ENCODE measurements at regions not wholly inside any gene's neighbourhood (a gene's known extent, or its start where the extent isn't known, plus 50 kb on each side); places are given as distances from the start of the nearest gene placed in this dataset.

DNA sequence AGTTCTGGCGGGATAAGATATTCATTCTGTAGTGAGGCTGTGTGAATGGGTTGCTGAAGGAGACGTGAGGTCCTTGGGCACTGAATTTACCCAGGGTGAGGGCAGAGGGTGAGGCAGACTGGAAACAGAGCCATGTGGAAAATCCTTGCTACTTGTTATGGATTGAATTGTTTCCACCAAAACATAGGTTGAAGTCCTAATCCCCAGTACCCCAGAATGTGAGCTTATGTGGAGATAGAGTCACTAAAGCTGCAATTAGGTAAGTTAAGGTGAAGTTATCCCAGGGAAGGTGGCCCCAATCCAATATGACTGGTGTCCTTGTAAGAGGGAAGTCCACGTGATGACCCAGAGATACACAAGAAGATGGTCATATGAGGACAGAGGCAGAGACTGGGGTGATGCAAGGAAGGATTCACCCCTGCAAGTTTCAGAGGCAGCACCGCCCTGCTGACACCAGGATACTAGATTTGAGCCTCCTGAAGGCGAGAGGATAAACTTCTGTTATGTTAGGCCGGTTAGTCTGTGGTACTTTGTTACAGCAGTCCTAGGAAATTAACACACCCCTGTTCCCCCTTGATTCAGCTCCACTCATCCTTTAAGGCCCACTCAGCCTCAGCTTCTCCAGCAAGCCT is 289.4 kb upstream of the MEX3C start:
- no peak for TF ChIP-seq GABPA (IDR thresholded peaks at IDR 0.05; ENCODE audit: low read depth)
- TF ChIP-seq, protein P1, sequence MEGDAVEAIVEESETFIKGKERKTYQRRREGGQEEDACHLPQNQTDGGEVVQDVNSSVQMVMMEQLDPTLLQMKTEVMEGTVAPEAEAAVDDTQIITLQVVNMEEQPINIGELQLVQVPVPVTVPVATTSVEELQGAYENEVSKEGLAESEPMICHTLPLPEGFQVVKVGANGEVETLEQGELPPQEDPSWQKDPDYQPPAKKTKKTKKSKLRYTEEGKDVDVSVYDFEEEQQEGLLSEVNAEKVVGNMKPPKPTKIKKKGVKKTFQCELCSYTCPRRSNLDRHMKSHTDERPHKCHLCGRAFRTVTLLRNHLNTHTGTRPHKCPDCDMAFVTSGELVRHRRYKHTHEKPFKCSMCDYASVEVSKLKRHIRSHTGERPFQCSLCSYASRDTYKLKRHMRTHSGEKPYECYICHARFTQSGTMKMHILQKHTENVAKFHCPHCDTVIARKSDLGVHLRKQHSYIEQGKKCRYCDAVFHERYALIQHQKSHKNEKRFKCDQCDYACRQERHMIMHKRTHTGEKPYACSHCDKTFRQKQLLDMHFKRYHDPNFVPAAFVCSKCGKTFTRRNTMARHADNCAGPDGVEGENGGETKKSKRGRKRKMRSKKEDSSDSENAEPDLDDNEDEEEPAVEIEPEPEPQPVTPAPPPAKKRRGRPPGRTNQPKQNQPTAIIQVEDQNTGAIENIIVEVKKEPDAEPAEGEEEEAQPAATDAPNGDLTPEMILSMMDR (IDR thresholded peaks at IDR 0.05; ENCODE audit: insufficient read depth, low read length): no peak
- TF ChIP-seq POLR2AphosphoS5 (IDR thresholded peaks at IDR 0.05; ENCODE audit: low read depth): no peak
- TF ChIP-seq, protein P2, sequence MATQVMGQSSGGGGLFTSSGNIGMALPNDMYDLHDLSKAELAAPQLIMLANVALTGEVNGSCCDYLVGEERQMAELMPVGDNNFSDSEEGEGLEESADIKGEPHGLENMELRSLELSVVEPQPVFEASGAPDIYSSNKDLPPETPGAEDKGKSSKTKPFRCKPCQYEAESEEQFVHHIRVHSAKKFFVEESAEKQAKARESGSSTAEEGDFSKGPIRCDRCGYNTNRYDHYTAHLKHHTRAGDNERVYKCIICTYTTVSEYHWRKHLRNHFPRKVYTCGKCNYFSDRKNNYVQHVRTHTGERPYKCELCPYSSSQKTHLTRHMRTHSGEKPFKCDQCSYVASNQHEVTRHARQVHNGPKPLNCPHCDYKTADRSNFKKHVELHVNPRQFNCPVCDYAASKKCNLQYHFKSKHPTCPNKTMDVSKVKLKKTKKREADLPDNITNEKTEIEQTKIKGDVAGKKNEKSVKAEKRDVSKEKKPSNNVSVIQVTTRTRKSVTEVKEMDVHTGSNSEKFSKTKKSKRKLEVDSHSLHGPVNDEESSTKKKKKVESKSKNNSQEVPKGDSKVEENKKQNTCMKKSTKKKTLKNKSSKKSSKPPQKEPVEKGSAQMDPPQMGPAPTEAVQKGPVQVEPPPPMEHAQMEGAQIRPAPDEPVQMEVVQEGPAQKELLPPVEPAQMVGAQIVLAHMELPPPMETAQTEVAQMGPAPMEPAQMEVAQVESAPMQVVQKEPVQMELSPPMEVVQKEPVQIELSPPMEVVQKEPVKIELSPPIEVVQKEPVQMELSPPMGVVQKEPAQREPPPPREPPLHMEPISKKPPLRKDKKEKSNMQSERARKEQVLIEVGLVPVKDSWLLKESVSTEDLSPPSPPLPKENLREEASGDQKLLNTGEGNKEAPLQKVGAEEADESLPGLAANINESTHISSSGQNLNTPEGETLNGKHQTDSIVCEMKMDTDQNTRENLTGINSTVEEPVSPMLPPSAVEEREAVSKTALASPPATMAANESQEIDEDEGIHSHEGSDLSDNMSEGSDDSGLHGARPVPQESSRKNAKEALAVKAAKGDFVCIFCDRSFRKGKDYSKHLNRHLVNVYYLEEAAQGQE (IDR thresholded peaks at IDR 0.05; ENCODE audit: insufficient replicate concordance, low read depth): no peak
- no peak for TF ChIP-seq SPI1 (IDR thresholded peaks at IDR 0.05; ENCODE audit: borderline replicate concordance, low read depth)
- Histone ChIP-seq H3K27ac (replicated peaks) (no peak overlapping the region), H3K4me3 (replicated peaks; ENCODE audit: insufficient read depth, low read length) (no peak overlapping the region), H3K27me3 (ENCODE audit: insufficient read depth, poor library complexity, severe bottlenecking) (peaks cover 3% of the 10 kb centered on the region)
- DNase-seq (ENCODE audit: low read depth in 1 of 2, low spot score in 1 of 2): no peak

DNA sequence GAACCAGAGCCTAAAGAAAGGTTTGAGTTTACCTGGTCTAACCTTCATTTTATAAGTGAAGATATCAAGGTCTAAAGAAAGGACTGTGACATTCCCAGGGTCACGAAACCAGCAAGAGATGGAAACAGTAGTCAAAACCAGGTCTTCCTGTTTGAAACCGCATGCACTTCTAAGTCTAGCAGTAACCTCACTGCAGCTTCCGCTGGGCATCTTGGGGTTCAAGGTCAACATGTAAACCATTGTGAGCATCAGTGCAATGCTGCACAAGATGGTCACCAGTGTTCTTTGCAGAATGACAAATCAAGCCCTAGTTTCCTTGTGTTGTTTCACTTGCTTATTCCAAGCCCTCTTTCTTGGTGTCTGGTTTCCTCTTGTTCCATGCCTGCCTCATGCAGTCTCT is 292.9 kb upstream of the MEX3C start:
- Histone ChIP-seq H3K4me3 (replicated peaks; ENCODE audit: insufficient read depth, low read length) (no peak overlapping the region), H3K27ac (replicated peaks) (no peak overlapping the region), H3K27me3 (ENCODE audit: insufficient read depth, poor library complexity, severe bottlenecking) (peaks cover 3% of the 10 kb centered on the region)
- TF ChIP-seq POLR2AphosphoS5 (IDR thresholded peaks at IDR 0.05; ENCODE audit: low read depth) (no peak), GABPA (IDR thresholded peaks at IDR 0.05; ENCODE audit: low read depth) (no peak), SPI1 (IDR thresholded peaks at IDR 0.05; ENCODE audit: borderline replicate concordance, low read depth) (no peak)
- TF ChIP-seq, protein P1 (IDR thresholded peaks at IDR 0.05; ENCODE audit: insufficient read depth, low read length): no peak
- TF ChIP-seq, protein P2 (IDR thresholded peaks at IDR 0.05; ENCODE audit: insufficient replicate concordance, low read depth): no peak
- DNase-seq (ENCODE audit: low read depth in 1 of 2, low spot score in 1 of 2): no peak

DNA sequence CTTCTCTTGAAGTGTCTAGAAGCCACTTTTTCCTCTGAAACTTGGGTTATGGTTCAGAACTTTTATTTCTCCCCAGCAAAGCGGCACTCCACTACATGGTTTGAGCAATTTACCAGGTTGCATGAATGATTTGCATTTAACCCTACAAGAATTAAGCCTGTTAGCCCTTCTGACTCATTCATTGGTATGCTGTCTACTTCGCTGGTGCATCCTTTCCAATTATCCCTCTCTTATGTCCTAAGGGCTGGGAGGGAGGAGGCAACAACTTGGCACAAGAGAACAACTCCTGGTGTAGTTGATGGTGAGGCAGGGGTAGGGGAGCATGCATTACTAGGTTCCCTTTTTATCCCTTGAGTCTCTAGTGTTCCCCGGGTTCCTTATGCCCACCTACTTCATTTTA is 293.4 kb upstream of the MEX3C start:
- H3K4me3 ChIP-seq (replicated peaks; ENCODE audit: insufficient read depth, low read length): no peak overlapping the region
- H3K27ac ChIP-seq (replicated peaks): no peak overlapping the region
- no peak for DNase-seq (ENCODE audit: low read depth in 1 of 2, low spot score in 1 of 2)
- peaks cover 3% of the 10 kb centered on the region for H3K27me3 ChIP-seq (ENCODE audit: insufficient read depth, poor library complexity, severe bottlenecking)
- TF ChIP-seq POLR2AphosphoS5 (IDR thresholded peaks at IDR 0.05; ENCODE audit: low read depth) (no peak), GABPA (IDR thresholded peaks at IDR 0.05; ENCODE audit: low read depth) (no peak), SPI1 (IDR thresholded peaks at IDR 0.05; ENCODE audit: borderline replicate concordance, low read depth) (no peak)
- TF ChIP-seq, protein P1 (IDR thresholded peaks at IDR 0.05; ENCODE audit: insufficient read depth, low read length): no peak
- TF ChIP-seq, protein P2 (IDR thresholded peaks at IDR 0.05; ENCODE audit: insufficient replicate concordance, low read depth): no peak

All from HL-60 (cell line).